ENCODE measurements at regions not wholly inside any gene's neighbourhood (a gene's known extent, or its start where the extent isn't known, plus 50 kb on each side); places are given as distances from the start of the nearest gene placed in this dataset.

- Histone ChIP-seq H3K4me1 (ENCODE audit: control insufficient read depth, insufficient read depth, low read length) (no peaks in the 10 kb centered on the region), H3K27me3 (ENCODE audit: control insufficient read depth, insufficient read depth, low read length) (no peaks in the 10 kb centered on the region), H3K4me3 (ENCODE audit: low read length) (no peak overlapping the region), H3K9me3 (ENCODE audit: control insufficient read depth, low read length) (no peaks in the 10 kb centered on the region), H3K36me3 (ENCODE audit: control insufficient read depth, insufficient read depth, low read length) (no peaks in the 10 kb centered on the region), H3K9ac (ENCODE audit: low read length) (no peak overlapping the region)
Observed at GRCh38 chr12:29940811-29941210, 157.1 kb upstream of the TMTC1 start.

GRCh38 chr12:29930503-29930902, 146.8 kb upstream of the TMTC1 start:
- Histone ChIP-seq H3K9me3 (ENCODE audit: control insufficient read depth, low read length) (no peaks in the 10 kb centered on the region), H3K36me3 (ENCODE audit: control insufficient read depth, insufficient read depth, low read length) (no peaks in the 10 kb centered on the region), H3K27me3 (ENCODE audit: control insufficient read depth, insufficient read depth, low read length) (no peaks in the 10 kb centered on the region), H3K4me1 (ENCODE audit: control insufficient read depth, insufficient read depth, low read length) (no peaks in the 10 kb centered on the region), H3K4me3 (ENCODE audit: low read length) (no peak overlapping the region), H3K9ac (ENCODE audit: low read length) (no peak overlapping the region)

- H3K27me3 ChIP-seq (ENCODE audit: control insufficient read depth, insufficient read depth, low read length) = no peaks in the 10 kb centered on the region
- H3K4me1 ChIP-seq (ENCODE audit: control insufficient read depth, insufficient read depth, low read length) = no peaks in the 10 kb centered on the region
- H3K4me3 ChIP-seq (ENCODE audit: low read length) = no peak overlapping the region
- no peaks in the 10 kb centered on the region for H3K9me3 ChIP-seq (ENCODE audit: control insufficient read depth, low read length)
- H3K9ac ChIP-seq (ENCODE audit: low read length) = no peak overlapping the region
- no peaks in the 10 kb centered on the region for H3K36me3 ChIP-seq (ENCODE audit: control insufficient read depth, insufficient read depth, low read length)
Observed at GRCh38 chr12:29929295-29929694, 145.6 kb upstream of the TMTC1 start.

- H3K4me1 ChIP-seq (ENCODE audit: control insufficient read depth, insufficient read depth, low read length) = no peaks in the 10 kb centered on the region
- no peak overlapping the region for H3K9ac ChIP-seq (ENCODE audit: low read length)
- no peak overlapping the region for H3K4me3 ChIP-seq (ENCODE audit: low read length)
- no peaks in the 10 kb centered on the region for H3K9me3 ChIP-seq (ENCODE audit: control insufficient read depth, low read length)
- no peaks in the 10 kb centered on the region for H3K27me3 ChIP-seq (ENCODE audit: control insufficient read depth, insufficient read depth, low read length)
- no peaks in the 10 kb centered on the region for H3K36me3 ChIP-seq (ENCODE audit: control insufficient read depth, insufficient read depth, low read length)
Observed at GRCh38 chr12:29921307-29921706, 137.6 kb upstream of the TMTC1 start.

- no peaks in the 10 kb centered on the region for H3K4me1 ChIP-seq (ENCODE audit: control insufficient read depth, insufficient read depth, low read length)
- no peak overlapping the region for H3K9ac ChIP-seq (ENCODE audit: low read length)
- no peaks in the 10 kb centered on the region for H3K9me3 ChIP-seq (ENCODE audit: control insufficient read depth, low read length)
- no peak overlapping the region for H3K4me3 ChIP-seq (ENCODE audit: low read length)
- H3K36me3 ChIP-seq (ENCODE audit: control insufficient read depth, insufficient read depth, low read length) = no peaks in the 10 kb centered on the region
- no peaks in the 10 kb centered on the region for H3K27me3 ChIP-seq (ENCODE audit: control insufficient read depth, insufficient read depth, low read length)
Observed at GRCh38 chr12:29908157-29908556, 124.4 kb upstream of the TMTC1 start.

GRCh38 chr12:29907461-29907860, 123.7 kb upstream of the TMTC1 start:
- no peak overlapping the region for H3K9ac ChIP-seq (ENCODE audit: low read length)
- H3K9me3 ChIP-seq (ENCODE audit: control insufficient read depth, low read length) = no peaks in the 10 kb centered on the region
- H3K4me3 ChIP-seq (ENCODE audit: low read length) = no peak overlapping the region
- no peaks in the 10 kb centered on the region for H3K4me1 ChIP-seq (ENCODE audit: control insufficient read depth, insufficient read depth, low read length)
- H3K27me3 ChIP-seq (ENCODE audit: control insufficient read depth, insufficient read depth, low read length) = no peaks in the 10 kb centered on the region
- no peaks in the 10 kb centered on the region for H3K36me3 ChIP-seq (ENCODE audit: control insufficient read depth, insufficient read depth, low read length)

GRCh38 chr12:29902043-29902442, 118.3 kb upstream of the TMTC1 start:
- H3K4me3 ChIP-seq (ENCODE audit: low read length) = no peak overlapping the region
- H3K36me3 ChIP-seq (ENCODE audit: control insufficient read depth, insufficient read depth, low read length) = no peaks in the 10 kb centered on the region
- H3K9me3 ChIP-seq (ENCODE audit: control insufficient read depth, low read length) = no peaks in the 10 kb centered on the region
- H3K27me3 ChIP-seq (ENCODE audit: control insufficient read depth, insufficient read depth, low read length) = no peaks in the 10 kb centered on the region
- no peak overlapping the region for H3K9ac ChIP-seq (ENCODE audit: low read length)
- no peaks in the 10 kb centered on the region for H3K4me1 ChIP-seq (ENCODE audit: control insufficient read depth, insufficient read depth, low read length)

- Histone ChIP-seq H3K4me1 (ENCODE audit: control insufficient read depth, insufficient read depth, low read length) (no peaks in the 10 kb centered on the region), H3K27me3 (ENCODE audit: control insufficient read depth, insufficient read depth, low read length) (no peaks in the 10 kb centered on the region), H3K9ac (ENCODE audit: low read length) (no peak overlapping the region), H3K36me3 (ENCODE audit: control insufficient read depth, insufficient read depth, low read length) (no peaks in the 10 kb centered on the region), H3K4me3 (ENCODE audit: low read length) (no peak overlapping the region), H3K9me3 (ENCODE audit: control insufficient read depth, low read length) (no peaks in the 10 kb centered on the region)
Observed at GRCh38 chr12:29901585-29901984, 117.8 kb upstream of the TMTC1 start.

GRCh38 chr12:29899212-29899931, 115.6 kb upstream of the TMTC1 start:
- H3K9ac ChIP-seq (ENCODE audit: low read length) = no peak overlapping the region
- no peaks in the 10 kb centered on the region for H3K4me1 ChIP-seq (ENCODE audit: control insufficient read depth, insufficient read depth, low read length)
- no peak overlapping the region for H3K4me3 ChIP-seq (ENCODE audit: low read length)
- H3K36me3 ChIP-seq (ENCODE audit: control insufficient read depth, insufficient read depth, low read length) = no peaks in the 10 kb centered on the region
- no peaks in the 10 kb centered on the region for H3K9me3 ChIP-seq (ENCODE audit: control insufficient read depth, low read length)
- H3K27me3 ChIP-seq (ENCODE audit: control insufficient read depth, insufficient read depth, low read length) = no peaks in the 10 kb centered on the region

- H3K9ac ChIP-seq (ENCODE audit: low read length) = no peak overlapping the region
- no peak overlapping the region for H3K4me3 ChIP-seq (ENCODE audit: low read length)
- no peaks in the 10 kb centered on the region for H3K4me1 ChIP-seq (ENCODE audit: control insufficient read depth, insufficient read depth, low read length)
- no peaks in the 10 kb centered on the region for H3K27me3 ChIP-seq (ENCODE audit: control insufficient read depth, insufficient read depth, low read length)
- no peaks in the 10 kb centered on the region for H3K9me3 ChIP-seq (ENCODE audit: control insufficient read depth, low read length)
- H3K36me3 ChIP-seq (ENCODE audit: control insufficient read depth, insufficient read depth, low read length) = no peaks in the 10 kb centered on the region
Observed at GRCh38 chr12:29895966-29896365, 112.2 kb upstream of the TMTC1 start.

- Histone ChIP-seq H3K9me3 (ENCODE audit: control insufficient read depth, low read length) (no peaks in the 10 kb centered on the region), H3K36me3 (ENCODE audit: control insufficient read depth, insufficient read depth, low read length) (no peaks in the 10 kb centered on the region), H3K27me3 (ENCODE audit: control insufficient read depth, insufficient read depth, low read length) (no peaks in the 10 kb centered on the region), H3K9ac (ENCODE audit: low read length) (no peak overlapping the region), H3K4me3 (ENCODE audit: low read length) (no peak overlapping the region), H3K4me1 (ENCODE audit: control insufficient read depth, insufficient read depth, low read length) (no peaks in the 10 kb centered on the region)
Observed at GRCh38 chr12:29893002-29893401, 109.3 kb upstream of the TMTC1 start.

- H3K9ac ChIP-seq (ENCODE audit: low read length) = no peak overlapping the region
- H3K4me1 ChIP-seq (ENCODE audit: control insufficient read depth, insufficient read depth, low read length) = no peaks in the 10 kb centered on the region
- no peak overlapping the region for H3K4me3 ChIP-seq (ENCODE audit: low read length)
- H3K27me3 ChIP-seq (ENCODE audit: control insufficient read depth, insufficient read depth, low read length) = no peaks in the 10 kb centered on the region
- no peaks in the 10 kb centered on the region for H3K9me3 ChIP-seq (ENCODE audit: control insufficient read depth, low read length)
- H3K36me3 ChIP-seq (ENCODE audit: control insufficient read depth, insufficient read depth, low read length) = no peaks in the 10 kb centered on the region
Observed at GRCh38 chr12:29891792-29892191, 108.0 kb upstream of the TMTC1 start.

- no peaks in the 10 kb centered on the region for H3K4me1 ChIP-seq (ENCODE audit: control insufficient read depth, insufficient read depth, low read length)
- H3K27me3 ChIP-seq (ENCODE audit: control insufficient read depth, insufficient read depth, low read length) = no peaks in the 10 kb centered on the region
- no peaks in the 10 kb centered on the region for H3K36me3 ChIP-seq (ENCODE audit: control insufficient read depth, insufficient read depth, low read length)
- H3K9ac ChIP-seq (ENCODE audit: low read length) = no peak overlapping the region
- no peaks in the 10 kb centered on the region for H3K9me3 ChIP-seq (ENCODE audit: control insufficient read depth, low read length)
- H3K4me3 ChIP-seq (ENCODE audit: low read length) = no peak overlapping the region
Observed at GRCh38 chr12:29889737-29890136, 106.0 kb upstream of the TMTC1 start.

Measured in mucosa of stomach (tissue), 1 donor.